ENCODE measurements at regions not wholly inside any gene's neighbourhood (a gene's known extent, or its start where the extent isn't known, plus 50 kb on each side); places are given as distances from the start of the nearest gene placed in this dataset.

DNA sequence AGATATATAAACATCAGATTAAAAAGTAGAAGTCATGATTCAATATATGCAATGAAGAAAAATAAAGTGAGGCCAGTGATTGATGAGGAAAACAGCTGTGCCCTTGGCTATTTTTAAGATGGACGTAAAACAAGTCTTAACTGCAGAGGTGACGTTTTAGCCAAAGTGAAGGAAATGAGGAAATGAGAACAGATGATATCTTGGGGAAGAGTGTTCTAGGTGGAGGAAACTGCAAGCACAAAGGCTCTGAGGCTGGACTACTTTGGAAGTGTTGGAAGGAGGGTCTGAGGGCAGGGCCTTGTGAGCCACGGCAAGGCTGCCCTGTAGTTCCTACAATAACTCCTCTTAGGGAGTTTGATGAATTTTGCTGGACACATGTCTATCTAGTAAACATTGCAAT is 140.5 kb upstream of the AKR1E2 start:
- TF ChIP-seq CTCF (IDR thresholded peaks at IDR 0.05) (no peak), POLR2AphosphoS5 (IDR thresholded peaks at IDR 0.05; ENCODE audit: low read depth, low read length) (no peak), TCF7L2 (IDR thresholded peaks at IDR 0.05; ENCODE audit: low read depth, low read length) (no peak), SIN3A (IDR thresholded peaks at IDR 0.05; ENCODE audit: borderline replicate concordance, insufficient read depth, low read depth, low read length) (no peak)
- TF ChIP-seq, protein P1, sequence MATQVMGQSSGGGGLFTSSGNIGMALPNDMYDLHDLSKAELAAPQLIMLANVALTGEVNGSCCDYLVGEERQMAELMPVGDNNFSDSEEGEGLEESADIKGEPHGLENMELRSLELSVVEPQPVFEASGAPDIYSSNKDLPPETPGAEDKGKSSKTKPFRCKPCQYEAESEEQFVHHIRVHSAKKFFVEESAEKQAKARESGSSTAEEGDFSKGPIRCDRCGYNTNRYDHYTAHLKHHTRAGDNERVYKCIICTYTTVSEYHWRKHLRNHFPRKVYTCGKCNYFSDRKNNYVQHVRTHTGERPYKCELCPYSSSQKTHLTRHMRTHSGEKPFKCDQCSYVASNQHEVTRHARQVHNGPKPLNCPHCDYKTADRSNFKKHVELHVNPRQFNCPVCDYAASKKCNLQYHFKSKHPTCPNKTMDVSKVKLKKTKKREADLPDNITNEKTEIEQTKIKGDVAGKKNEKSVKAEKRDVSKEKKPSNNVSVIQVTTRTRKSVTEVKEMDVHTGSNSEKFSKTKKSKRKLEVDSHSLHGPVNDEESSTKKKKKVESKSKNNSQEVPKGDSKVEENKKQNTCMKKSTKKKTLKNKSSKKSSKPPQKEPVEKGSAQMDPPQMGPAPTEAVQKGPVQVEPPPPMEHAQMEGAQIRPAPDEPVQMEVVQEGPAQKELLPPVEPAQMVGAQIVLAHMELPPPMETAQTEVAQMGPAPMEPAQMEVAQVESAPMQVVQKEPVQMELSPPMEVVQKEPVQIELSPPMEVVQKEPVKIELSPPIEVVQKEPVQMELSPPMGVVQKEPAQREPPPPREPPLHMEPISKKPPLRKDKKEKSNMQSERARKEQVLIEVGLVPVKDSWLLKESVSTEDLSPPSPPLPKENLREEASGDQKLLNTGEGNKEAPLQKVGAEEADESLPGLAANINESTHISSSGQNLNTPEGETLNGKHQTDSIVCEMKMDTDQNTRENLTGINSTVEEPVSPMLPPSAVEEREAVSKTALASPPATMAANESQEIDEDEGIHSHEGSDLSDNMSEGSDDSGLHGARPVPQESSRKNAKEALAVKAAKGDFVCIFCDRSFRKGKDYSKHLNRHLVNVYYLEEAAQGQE (IDR thresholded peaks at IDR 0.05; ENCODE audit: insufficient read depth in 1 of 2, low read depth in 2 of 2, low read length in 1 of 2), result no peak

All from Panc1 (cell line).